Gastrocnemius medialis (tissue), 4 donors: ENCODE measurements at regions not wholly inside any gene's neighbourhood (a gene's known extent, or its start where the extent isn't known, plus 50 kb on each side); places are given as distances from the start of the nearest gene placed in this dataset.

Experiments
- ATAC-seq, 2 donors: fragments of 150-250 bp; one replicate each; pipeline ENCODE4 v1.9.1; 2016
- DNase-seq, 2 donors: peaks; one replicate each; pipeline ENCODE4 v3.0.0-alpha.2; 2019
- H3K27ac ChIP-seq, 4 donors: fragments of 200-600 bp; sonication (generic); 1 replicate in 1 of 4; 2 replicates in 3 of 4; pipeline ENCODE4 v1.5.1; 2016 to 2018; ENCODE audit warnings: mild to moderate bottlenecking in 2 of 4, moderate library complexity in 1 of 4
- H3K27me3 ChIP-seq, 3 donors: fragments of 200-600 bp; sonication (generic) in 2 of 3; 1 replicate in 1 of 3; 2 replicates in 2 of 3; pipeline versions ENCODE4 v1.5.1 to v1.6.0; 2016 to 2019; ENCODE audit warnings: mild to moderate bottlenecking in 1 of 3, moderate library complexity in 1 of 3
- H3K36me3 ChIP-seq, 2 donors: fragments of 200-600 bp; sonication (generic) in 1 of 2; one replicate each; pipeline ENCODE4 v1.5.1; 2017 to 2018
- H3K4me1 ChIP-seq, 2 donors: fragments of 200-600 bp; sonication (generic) in 1 of 2; one replicate each; pipeline ENCODE4 v1.5.1; 2016 to 2017; ENCODE audit warnings: mild to moderate bottlenecking in 2 of 2
- H3K4me3 ChIP-seq, 4 donors: fragments of 200-600 bp; sonication (generic) in 3 of 4; 1 replicate in 1 of 4; 2 replicates in 3 of 4; pipeline ENCODE4 v1.5.1; 2016 to 2019; ENCODE audit warnings: mild to moderate bottlenecking in 2 of 4
- H3K9me3 ChIP-seq, 3 donors: fragments of 200-600 bp; sonication (generic) in 2 of 3; 1 replicate in 1 of 3; 2 replicates in 2 of 3; pipeline ENCODE4 v1.5.1; 2016 to 2019
- CTCF ChIP-seq, 5 experiments: fragments of 450-650 bp in 3 of 5; fragments of 200-600 bp in 2 of 5; sonication (generic) in 2 of 5; IDR thresholded peaks in 4 of 5; conservative IDR thresholded peaks in 1 of 5; 1 replicate in 4 of 5; 2 replicates in 1 of 5; pipeline ENCODE4 v1.5.1; 2016 to 2019; ENCODE audit warnings: antibody characterized with exemption in 5 of 5, mild to moderate bottlenecking in 3 of 5, moderate library complexity in 3 of 5
- POLR2A ChIP-seq, 2 donors: fragments of 450-650 bp; IDR thresholded peaks; one replicate each; pipeline ENCODE4 v1.6.1; 2017; ENCODE audit warnings: antibody characterized with exemption in 2 of 2, mild to moderate bottlenecking in 2 of 2, moderate library complexity in 2 of 2
- in situ Hi-C, 4 donors: fragments of 200-750 bp; cut with MboI; loops; one replicate each; pipeline versions ENCODE4 v1.15.0 to v1.8.0; 2017; ENCODE audit warnings: low sequenced_read_pairs in 4 of 4
- intact Hi-C: fragments of 100-400 bp; cut with DNase I; formaldehyde crosslinking; loops from one replicate; pipeline ENCODE4 v1.15.1; 2023; ENCODE audit warnings: low total_unique reads

GRCh38 chr21:22138297-22139016 is 1140.2 kb downstream of the NCAM2 start:
- intact Hi-C loops, result no loop called here
- no peaks in the 10 kb centered on the region for H3K36me3 ChIP-seq
- no peak overlapping the region for H3K4me3 ChIP-seq
- no peaks in the 10 kb centered on the region for H3K4me1 ChIP-seq
- ATAC-seq (no peak), DNase-seq (no peak)
- H3K27ac ChIP-seq, result no peak overlapping the region
- no peaks in the 10 kb centered on the region for H3K9me3 ChIP-seq
- no peak for TF ChIP-seq CTCF (IDR thresholded peaks at IDR 0.05 in 4 of 5, conservative IDR thresholded peaks at IDR 0.05 in 1 of 5)
- TF ChIP-seq POLR2A (IDR thresholded peaks at IDR 0.05), result no peak
- in situ Hi-C loops, result no loop called here
- H3K27me3 ChIP-seq, result no peaks in the 10 kb centered on the region

GRCh38 chr21:22145545-22145944 is 1147.3 kb downstream of the NCAM2 start:
- H3K4me1 ChIP-seq, result no peaks in the 10 kb centered on the region
- DNase-seq (no peak), ATAC-seq (no peak)
- H3K4me3 ChIP-seq, result no peak overlapping the region
- H3K27ac ChIP-seq, result no peak overlapping the region
- intact Hi-C loops, result no loop called here
- H3K27me3 ChIP-seq, result no peaks in the 10 kb centered on the region
- no peak for TF ChIP-seq POLR2A (IDR thresholded peaks at IDR 0.05)
- TF ChIP-seq CTCF (IDR thresholded peaks at IDR 0.05 in 4 of 5, conservative IDR thresholded peaks at IDR 0.05 in 1 of 5), result no peak
- H3K36me3 ChIP-seq, result no peaks in the 10 kb centered on the region
- in situ Hi-C loops, result no loop called here
- peaks cover 0 to 4% (median 0%) of the 10 kb centered on the region in 3 donors for H3K9me3 ChIP-seq

GRCh38 chr21:22154579-22155274 is 1156.5 kb downstream of the NCAM2 start:
- intact Hi-C loops, result no loop called here
- no peak overlapping the region for H3K27ac ChIP-seq

GRCh38 chr21:22164912-22165311 is 1166.7 kb downstream of the NCAM2 start:
- no peak for ATAC-seq
- no peaks in the 10 kb centered on the region for H3K27me3 ChIP-seq
- no peak for TF ChIP-seq POLR2A (IDR thresholded peaks at IDR 0.05)
- no peak for TF ChIP-seq CTCF (IDR thresholded peaks at IDR 0.05 in 4 of 5, conservative IDR thresholded peaks at IDR 0.05 in 1 of 5)
- H3K4me3 ChIP-seq, result no peak overlapping the region
- in situ Hi-C loops, result no loop called here
- H3K4me1 ChIP-seq, result no peaks in the 10 kb centered on the region
- H3K9me3 ChIP-seq, result no peaks in the 10 kb centered on the region
- H3K36me3 ChIP-seq, result no peaks in the 10 kb centered on the region
- H3K27ac ChIP-seq, result no peak overlapping the region
- no peak for DNase-seq
- intact Hi-C loops, result no loop called here

More at GRCh38 chr21:22154579-22155274, 1156.5 kb downstream of the NCAM2 start:
- ATAC-seq (no peak), DNase-seq (no peak)
- H3K4me3 ChIP-seq, result no peak overlapping the region
- no peaks in the 10 kb centered on the region for H3K36me3 ChIP-seq
- in situ Hi-C loops, result no loop called here
- H3K27me3 ChIP-seq, result no peaks in the 10 kb centered on the region
- H3K4me1 ChIP-seq, result no peaks in the 10 kb centered on the region
- no peaks in the 10 kb centered on the region for H3K9me3 ChIP-seq
- no peak for TF ChIP-seq POLR2A (IDR thresholded peaks at IDR 0.05)
- TF ChIP-seq CTCF (IDR thresholded peaks at IDR 0.05 in 4 of 5, conservative IDR thresholded peaks at IDR 0.05 in 1 of 5), result no peak
